OCI-LY3 (cell line): ENCODE measurements at regions not wholly inside any gene's neighbourhood (a gene's known extent, or its start where the extent isn't known, plus 50 kb on each side); places are given as distances from the start of the nearest gene placed in this dataset.

Source experiments
- EZH2phosphoT487 ChIP-seq: fragments of 200-600 bp; shearing (Covaris generic); IDR thresholded peaks from 2 replicates; pipeline ENCODE4 v1.6.1; 2018; ENCODE audit warnings: antibody characterized with exemption, mixed run types, low read depth
- TF ChIP-seq, protein P1 (sequence below): fragments of 200-600, 300-600 bp; sonication (generic); IDR thresholded peaks from 2 replicates; pipeline ENCODE4 v1.5.1; 2014; ENCODE audit warnings: antibody characterized with exemption, low read length, low read depth

DNA sequence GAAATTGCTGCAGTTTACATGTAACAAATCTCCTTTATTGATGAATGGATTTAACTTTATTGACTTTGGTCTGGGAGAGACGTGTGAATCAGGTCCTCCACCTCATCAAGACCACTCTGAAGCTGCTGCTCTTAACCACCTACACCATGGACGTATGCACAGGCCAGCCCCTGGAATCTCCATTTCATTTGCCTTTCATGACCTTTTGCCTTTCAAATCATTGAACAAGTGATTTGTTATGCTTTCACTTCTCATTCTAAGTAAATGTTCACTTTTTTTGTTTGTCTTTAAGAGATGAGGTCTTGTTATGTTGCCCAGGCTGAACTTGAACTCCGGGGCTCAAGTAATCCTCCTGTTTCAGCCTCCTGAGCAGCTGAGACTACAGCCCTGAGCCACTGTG lies 240.0 kb upstream of the SERP2 start:
- TF ChIP-seq, protein P1, sequence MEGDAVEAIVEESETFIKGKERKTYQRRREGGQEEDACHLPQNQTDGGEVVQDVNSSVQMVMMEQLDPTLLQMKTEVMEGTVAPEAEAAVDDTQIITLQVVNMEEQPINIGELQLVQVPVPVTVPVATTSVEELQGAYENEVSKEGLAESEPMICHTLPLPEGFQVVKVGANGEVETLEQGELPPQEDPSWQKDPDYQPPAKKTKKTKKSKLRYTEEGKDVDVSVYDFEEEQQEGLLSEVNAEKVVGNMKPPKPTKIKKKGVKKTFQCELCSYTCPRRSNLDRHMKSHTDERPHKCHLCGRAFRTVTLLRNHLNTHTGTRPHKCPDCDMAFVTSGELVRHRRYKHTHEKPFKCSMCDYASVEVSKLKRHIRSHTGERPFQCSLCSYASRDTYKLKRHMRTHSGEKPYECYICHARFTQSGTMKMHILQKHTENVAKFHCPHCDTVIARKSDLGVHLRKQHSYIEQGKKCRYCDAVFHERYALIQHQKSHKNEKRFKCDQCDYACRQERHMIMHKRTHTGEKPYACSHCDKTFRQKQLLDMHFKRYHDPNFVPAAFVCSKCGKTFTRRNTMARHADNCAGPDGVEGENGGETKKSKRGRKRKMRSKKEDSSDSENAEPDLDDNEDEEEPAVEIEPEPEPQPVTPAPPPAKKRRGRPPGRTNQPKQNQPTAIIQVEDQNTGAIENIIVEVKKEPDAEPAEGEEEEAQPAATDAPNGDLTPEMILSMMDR: no peak
- no peak for TF ChIP-seq EZH2phosphoT487
